ENCODE measurements at regions not wholly inside any gene's neighbourhood (a gene's known extent, or its start where the extent isn't known, plus 50 kb on each side); places are given as distances from the start of the nearest gene placed in this dataset.

GRCh38 chr12:24565300-24565699 lies 383.6 kb downstream of the BCAT1 start:
- H3K4me1 Mint-ChIP-seq (ENCODE audit: unreplicated experiment), result peaks cover 11% of the 10 kb centered on the region
- H3K27me3 Mint-ChIP-seq (ENCODE audit: unreplicated experiment), result peaks cover 6% of the 10 kb centered on the region
- TF ChIP-seq CTCF (IDR thresholded peaks at IDR 0.05; ENCODE audit: unreplicated experiment), result no peak
- H3K36me3 Mint-ChIP-seq (ENCODE audit: low read depth, unreplicated experiment), result no peaks in the 10 kb centered on the region
- no peaks in the 10 kb centered on the region for H3K9me3 Mint-ChIP-seq (ENCODE audit: unreplicated experiment)
- no peak overlapping the region for H3K27ac Mint-ChIP-seq (ENCODE audit: unreplicated experiment)
- no peak for DNase-seq (ENCODE audit: low spot score)
- no peak overlapping the region for H3K4me3 Mint-ChIP-seq (ENCODE audit: unreplicated experiment)

GRCh38 chr12:24562771-24563431 lies 386.0 kb downstream of the BCAT1 start:
- Mint-ChIP-seq H3K27me3 (ENCODE audit: unreplicated experiment) (peaks cover 6% of the 10 kb centered on the region), H3K27ac (ENCODE audit: unreplicated experiment) (no peak overlapping the region), H3K4me1 (ENCODE audit: unreplicated experiment) (peaks cover 11% of the 10 kb centered on the region), H3K9me3 (ENCODE audit: unreplicated experiment) (no peaks in the 10 kb centered on the region), H3K36me3 (ENCODE audit: low read depth, unreplicated experiment) (no peaks in the 10 kb centered on the region), H3K4me3 (ENCODE audit: unreplicated experiment) (peak overlapping the region; percentile 97)
- peak; percentile 56 for DNase-seq (ENCODE audit: low spot score)
- TF ChIP-seq CTCF (IDR thresholded peaks at IDR 0.05; ENCODE audit: unreplicated experiment), result no peak

GRCh38 chr12:24561882-24562770 lies 386.8 kb downstream of the BCAT1 start:
- no peak for TF ChIP-seq CTCF (IDR thresholded peaks at IDR 0.05; ENCODE audit: unreplicated experiment)
- peaks cover 11% of the 10 kb centered on the region for H3K4me1 Mint-ChIP-seq (ENCODE audit: unreplicated experiment)
- peak overlapping the region; percentile 97 for H3K4me3 Mint-ChIP-seq (ENCODE audit: unreplicated experiment)
- peak; percentile 67 for DNase-seq (ENCODE audit: low spot score)
- H3K9me3 Mint-ChIP-seq (ENCODE audit: unreplicated experiment), result no peaks in the 10 kb centered on the region
- no peaks in the 10 kb centered on the region for H3K36me3 Mint-ChIP-seq (ENCODE audit: low read depth, unreplicated experiment)
- H3K27me3 Mint-ChIP-seq (ENCODE audit: unreplicated experiment), result peaks cover 6% of the 10 kb centered on the region
- peak overlapping the region; percentile 78 for H3K27ac Mint-ChIP-seq (ENCODE audit: unreplicated experiment)

- Mint-ChIP-seq H3K9me3 (ENCODE audit: unreplicated experiment) (no peaks in the 10 kb centered on the region), H3K27ac (ENCODE audit: unreplicated experiment) (peak overlapping the region; percentile 78), H3K4me1 (ENCODE audit: unreplicated experiment) (peaks cover 11% of the 10 kb centered on the region), H3K4me3 (ENCODE audit: unreplicated experiment) (peak overlapping the region; percentile 97), H3K36me3 (ENCODE audit: low read depth, unreplicated experiment) (no peaks in the 10 kb centered on the region), H3K27me3 (ENCODE audit: unreplicated experiment) (peaks cover 6% of the 10 kb centered on the region)
- no peak for TF ChIP-seq CTCF (IDR thresholded peaks at IDR 0.05; ENCODE audit: unreplicated experiment)
- no peak for DNase-seq (ENCODE audit: low spot score)
These were observed 387.5 kb downstream of the BCAT1 start for GRCh38 chr12:24561411-24561871.

Measured in endothelial cell (in vitro differentiated cells).